IMR-90 (cell line): ENCODE measurements at regions not wholly inside any gene's neighbourhood (a gene's known extent, or its start where the extent isn't known, plus 50 kb on each side); places are given as distances from the start of the nearest gene placed in this dataset.

Source experiments
- ATAC-seq: fragments of 200-7000 bp; cut with Tn5 transposase; 2 replicates; pipeline ENCODE4 v1.9.1; 2020; ENCODE audit warnings: low read depth, mild to moderate bottlenecking, moderate library complexity
- BruUV-seq: library from RNA; stranded (reverse); fragments of 400-500 nt; replicated peaks from 2 replicates; lab custom pipeline; 2021; lab: Mats Ljungman, UMichigan
- CTCF ChIA-PET: fragments of 300-600 bp; formaldehyde crosslinking; extraction: SDS; loops from one replicate; lab custom pipeline; 2021; ENCODE audit warnings: antibody characterized with exemption; lab: Yijun Ruan, JAX
- POLR2A ChIA-PET: fragments of 300-600 bp; sonication (Branson Sonifier 250); formaldehyde crosslinking; loops from one replicate; lab custom pipeline; 2022; ENCODE audit warnings: antibody characterized with exemption; ENCODE audit not compliant: unreplicated experiment; lab: Charles Lee
- DNase-seq: peaks from one replicate; pipeline ENCODE4 v3.0.0; 2013
- H2AFZ ChIP-seq: replicated peaks from 2 replicates; pipeline ENCODE3; 2013; ENCODE audit warnings: low read length, mild to moderate bottlenecking; ENCODE audit not compliant: poor library complexity
- H2AK5ac ChIP-seq: 2 replicates; pipeline ENCODE4 v1.6.1; 2013; ENCODE audit warnings: low read depth, low read length, inconsistent platforms
- H2AK9ac ChIP-seq: replicated peaks from 2 replicates; pipeline ENCODE3; 2013; ENCODE audit warnings: mild to moderate bottlenecking, low read depth, low read length, moderate library complexity; ENCODE audit not compliant: poor library complexity
- H2BK120ac ChIP-seq: 2 replicates; pipeline ENCODE4 v1.6.1; 2013; ENCODE audit warnings: low read depth, low read length, inconsistent platforms
- H2BK15ac ChIP-seq: 3 replicates; pipeline ENCODE4 v1.6.1; 2013; ENCODE audit warnings: low read depth, low read length, inconsistent platforms
- H2BK20ac ChIP-seq: 2 replicates; pipeline ENCODE4 v1.6.1; 2013; ENCODE audit warnings: low read depth, mild to moderate bottlenecking, inconsistent platforms, low read length, moderate library complexity
- H2BK5ac ChIP-seq: 2 replicates; pipeline ENCODE4 v1.6.1; 2013; ENCODE audit warnings: mild to moderate bottlenecking, low read depth, low read length, inconsistent platforms; ENCODE audit not compliant: poor library complexity, severe bottlenecking
- H3K14ac ChIP-seq: replicated peaks from 2 replicates; pipeline ENCODE4 v1.6.1; 2013; ENCODE audit warnings: low read depth, low read length, inconsistent platforms
- H3K18ac ChIP-seq: 2 replicates; pipeline ENCODE4 v1.6.1; 2013; ENCODE audit warnings: low read depth, low read length, control low read depth
- H3K23ac ChIP-seq: 2 replicates; pipeline ENCODE4 v1.6.1; 2013; ENCODE audit warnings: low read depth, low read length, inconsistent platforms
- H3K27ac ChIP-seq: 2 replicates; pipeline ENCODE4 v1.5.1; 2013; ENCODE audit warnings: mild to moderate bottlenecking, control low read depth, low read length; ENCODE audit not compliant: insufficient read depth
- H3K27me3 ChIP-seq: 2 replicates; pipeline ENCODE4 v1.6.1; 2013; ENCODE audit warnings: low read length; ENCODE audit not compliant: control insufficient read depth, insufficient read depth
- H3K36me3 ChIP-seq: 2 replicates; pipeline ENCODE4 v1.6.1; 2013; ENCODE audit warnings: low read length, mixed read lengths; ENCODE audit not compliant: control insufficient read depth, insufficient read depth
- H3K4ac ChIP-seq: 2 replicates; pipeline ENCODE4 v1.6.1; 2013; ENCODE audit warnings: low read depth, low read length, inconsistent platforms
- H3K4me1 ChIP-seq: 2 replicates; pipeline ENCODE4 v1.6.1; 2013; ENCODE audit warnings: low read length, mixed read lengths; ENCODE audit not compliant: control insufficient read depth, insufficient read depth
- H3K4me2 ChIP-seq: 2 replicates; pipeline ENCODE4 v1.6.1; 2013; ENCODE audit warnings: low read depth, mild to moderate bottlenecking, control low read depth, low read length, moderate library complexity
- H3K4me3 ChIP-seq: 2 replicates; pipeline ENCODE4 v1.5.1; 2013; ENCODE audit warnings: low read depth, mild to moderate bottlenecking, control low read depth, low read length, moderate library complexity; ENCODE audit not compliant: insufficient read depth
- H3K56ac ChIP-seq: 2 replicates; pipeline ENCODE4 v1.6.1; 2013; ENCODE audit warnings: low read length, inconsistent platforms; ENCODE audit not compliant: insufficient read depth; ENCODE audit errors: extremely low read depth
- H3K79me1 ChIP-seq, 2 experiments: 2 replicates each; pipeline ENCODE4 v1.6.1; 2013; ENCODE audit warnings: low read length in 2 of 2, inconsistent platforms in 1 of 2, low read depth in 1 of 2
- H3K9ac ChIP-seq: 2 replicates; pipeline ENCODE4 v1.6.1; 2013; ENCODE audit warnings: low read depth, low read length, control low read depth
- H3K9me1 ChIP-seq: 2 replicates; pipeline ENCODE4 v1.6.1; 2013; ENCODE audit warnings: low read length, inconsistent platforms; ENCODE audit not compliant: insufficient read depth
- H3K9me3 ChIP-seq: 2 replicates; pipeline ENCODE4 v1.6.1; 2013; ENCODE audit warnings: low read length; ENCODE audit not compliant: control insufficient read depth, insufficient read depth
- H4K20me1 ChIP-seq: 2 replicates; pipeline ENCODE4 v1.6.1; 2013; ENCODE audit warnings: low read length, inconsistent platforms; ENCODE audit not compliant: insufficient read depth
- H4K5ac ChIP-seq: 2 replicates; pipeline ENCODE4 v1.6.1; 2013; ENCODE audit warnings: mild to moderate bottlenecking, low read depth, low read length, control low read depth
- H4K8ac ChIP-seq, 2 experiments: 2 replicates each; pipeline ENCODE4 v1.6.1; 2013; ENCODE audit warnings: low read depth in 2 of 2, low read length in 2 of 2, control low read depth in 1 of 2, inconsistent platforms in 1 of 2
- H4K91ac ChIP-seq: 2 replicates; pipeline ENCODE4 v1.6.1; 2013; ENCODE audit warnings: low read depth, low read length, inconsistent platforms; ENCODE audit not compliant: insufficient read depth
- CHD1 ChIP-seq: IDR thresholded peaks from 2 replicates; pipeline ENCODE4 v1.6.1; 2012; ENCODE audit warnings: low read depth, low read length, improper control_type of control experiment
- CTCF ChIP-seq: conservative IDR thresholded peaks from 2 replicates; pipeline ENCODE4 v1.5.1; 2012; ENCODE audit warnings: mild to moderate bottlenecking, low read depth, low read length, improper control_type of control experiment
- MAZ ChIP-seq: IDR thresholded peaks from 2 replicates; pipeline ENCODE4 v1.6.1; 2012; ENCODE audit warnings: low read depth, mild to moderate bottlenecking, low read length, improper control_type of control experiment, moderate library complexity, borderline replicate concordance
- POLR2A ChIP-seq: IDR thresholded peaks from 2 replicates; pipeline ENCODE4 v1.6.1; 2012; ENCODE audit warnings: mild to moderate bottlenecking, low read depth, low read length
- SMC3 ChIP-seq: fragments of 150-350 bp; IDR thresholded peaks from 2 replicates; pipeline ENCODE4 v1.6.1; 2016; ENCODE audit warnings: low read depth, mild to moderate bottlenecking, antibody characterized with exemption, low read length, moderate library complexity
- WGBS, 2 experiments: methylation state at CpG; one replicate each; pipeline versions ENCODE4 v1.1.5 to v1.1.7; 2013; ENCODE audit warnings: missing lambda C conversion rate in 2 of 2; ENCODE audit not compliant: insufficient read length in 1 of 2; ENCODE audit errors: extremely low coverage in 2 of 2; 5-methylcytosine and 5-hydroxymethylcytosine counted together
- dilution Hi-C: fragments of 300-500 bp; cut with HindIII; formaldehyde crosslinking; loops from one replicate; pipeline ENCODE4 v1.14.3; 2018; ENCODE audit warnings: low sequenced_read_pairs; ENCODE audit not compliant: unreplicated experiment
- in situ Hi-C: fragments of 300-500 bp; cut with MboI; formaldehyde crosslinking; loops from 3 replicates; pipeline ENCODE4 v1.14.3; 2019; ENCODE audit warnings: low sequenced_read_pairs, inconsistent platforms, mixed read lengths
- intact Hi-C: fragments of 100-400 bp; cut with micrococcal nuclease; formaldehyde crosslinking; loops from 2 replicates; pipeline ENCODE4 v1.10.0; 2022

DNA sequence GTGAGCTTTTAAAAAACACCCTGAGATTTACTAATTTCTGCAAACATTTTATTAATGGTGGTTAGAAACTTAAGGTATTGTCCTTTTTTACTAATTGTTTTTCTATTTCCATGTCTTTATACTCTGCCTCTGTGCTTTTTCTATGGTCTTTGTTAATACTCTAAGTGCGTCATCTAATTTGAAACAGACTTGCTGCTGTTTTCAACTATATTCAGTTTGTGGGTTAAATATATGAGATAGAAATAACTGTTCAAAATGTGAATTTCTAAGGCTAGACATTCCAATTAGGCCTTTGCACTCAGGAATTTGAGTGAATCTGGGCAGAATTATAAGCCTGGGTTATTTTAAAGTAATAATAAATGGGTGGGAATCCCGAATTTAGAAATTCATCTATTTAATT lies 82.4 kb upstream of the COL11A1 start:
- no peak overlapping the region for H2BK15ac ChIP-seq
- no peak overlapping the region for H2AK5ac ChIP-seq
- BruUV-seq, result no TSS peak
- intact Hi-C loops, result no loop called here
- H2BK20ac ChIP-seq, result no peak overlapping the region
- no peak overlapping the region for H3K4me3 ChIP-seq
- no peak overlapping the region for H4K5ac ChIP-seq
- no peak overlapping the region for H3K56ac ChIP-seq
- no peak overlapping the region; the same call in 1 of the 2 replicates for H3K18ac ChIP-seq
- no peak overlapping the region for H4K91ac ChIP-seq
- no peak overlapping the region for H4K8ac ChIP-seq
- no peaks in the 10 kb centered on the region for H3K79me1 ChIP-seq
- no peaks in the 10 kb centered on the region for H3K27me3 ChIP-seq
- dilution Hi-C loops, result no loop called here
- H2AK9ac ChIP-seq, result no peak overlapping the region
- H4K20me1 ChIP-seq, result no peaks in the 10 kb centered on the region
- H2AFZ ChIP-seq, result no peak overlapping the region
- H3K14ac ChIP-seq, result no peak overlapping the region
- no peak for ATAC-seq
- DNase-seq, result no peak
- TF ChIP-seq SMC3 (no peak), MAZ (no peak), CHD1 (no peak), CTCF (no peak), POLR2A (no peak)
- H3K9ac ChIP-seq, result no peak overlapping the region
- no peak overlapping the region for H3K27ac ChIP-seq
- in situ Hi-C loops, result no loop called here
- H2BK120ac ChIP-seq, result no peak overlapping the region
- CTCF ChIA-PET, result no interaction called here
- no peak overlapping the region for H3K4me2 ChIP-seq
- H3K9me3 ChIP-seq, result no peaks in the 10 kb centered on the region
- no peaks in the 10 kb centered on the region for H3K9me1 ChIP-seq
- no peak overlapping the region for H3K23ac ChIP-seq
- no peak overlapping the region for H2BK5ac ChIP-seq
- H3K4ac ChIP-seq, result no peak overlapping the region
- H3K36me3 ChIP-seq, result no peaks in the 10 kb centered on the region
- POLR2A ChIA-PET, result no interaction called here
- no peaks in the 10 kb centered on the region for H3K4me1 ChIP-seq
- no CpG with 5 or more reads among the region's 2 CpGs for WGBS, 2 experiments
